WERI-Rb-1 (cell line): ENCODE measurements at regions not wholly inside any gene's neighbourhood (a gene's known extent, or its start where the extent isn't known, plus 50 kb on each side); places are given as distances from the start of the nearest gene placed in this dataset.
"Not testable (repeated sequence)": the region's sequence is repeated elsewhere in the genome, so short reads cannot be mapped to it uniquely, and the experiment has no call there.

ENCODE experiments used
- DNase-seq: peaks from one replicate; pipeline ENCODE4 v3.0.0-alpha.2; 2020
- H3K27ac ChIP-seq: fragments of 250-450 bp; sonication (Bioruptor Pico); 2 replicates; pipeline ENCODE4 v1.5.1; 2020; ENCODE audit warnings: mild to moderate bottlenecking, moderate library complexity
- H3K27me3 ChIP-seq: fragments of 250-450 bp; sonication (Bioruptor Pico); 2 replicates; pipeline ENCODE4 v1.5.1; 2021; ENCODE audit warnings: mild to moderate bottlenecking, low read depth, moderate library complexity; ENCODE audit not compliant: insufficient read depth, severe bottlenecking
- H3K36me3 ChIP-seq: fragments of 250-450 bp; sonication (Bioruptor Pico); 2 replicates; pipeline ENCODE4 v1.5.1; 2020; ENCODE audit warnings: mild to moderate bottlenecking, moderate library complexity
- H3K4me3 ChIP-seq: 2 replicates; pipeline ENCODE4 v1.5.1; 2011; ENCODE audit warnings: low read depth, mild to moderate bottlenecking, control low read depth, low read length
- H3K9me3 ChIP-seq: fragments of 250-450 bp; sonication (Bioruptor Pico); 2 replicates; pipeline ENCODE4 v1.5.1; 2021; ENCODE audit warnings: mild to moderate bottlenecking, moderate library complexity; ENCODE audit not compliant: severe bottlenecking
- TF ChIP-seq, protein P1 (sequence below): IDR thresholded peaks from 2 replicates; pipeline ENCODE4 v1.5.1; 2011; ENCODE audit warnings: low read depth, mild to moderate bottlenecking, control low read depth, inconsistent platforms, low read length

DNA sequence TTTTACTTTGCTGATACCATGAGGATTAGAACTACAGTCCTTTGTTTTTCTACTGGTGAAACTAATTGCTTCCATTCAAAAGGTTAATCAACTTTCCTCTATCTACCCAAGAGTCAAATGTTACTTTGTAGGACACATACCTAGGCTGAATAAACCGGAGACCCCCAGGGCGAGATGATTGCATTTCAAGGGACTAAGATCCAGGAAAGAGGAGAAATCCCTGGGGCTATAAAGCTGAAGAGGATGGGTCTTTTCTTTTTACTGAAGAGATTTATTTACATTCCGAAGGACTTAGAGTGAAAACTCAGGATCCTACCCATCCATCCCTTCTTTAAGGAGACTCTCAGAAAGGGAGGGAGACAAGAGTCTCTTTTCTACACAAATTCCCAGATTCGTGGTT is 331.9 kb downstream of the CDH19 start:
- DNase-seq = no peak
- H3K9me3 ChIP-seq = no peaks in the 10 kb centered on the region
- H3K27ac ChIP-seq = no peak overlapping the region
- TF ChIP-seq, protein P1, sequence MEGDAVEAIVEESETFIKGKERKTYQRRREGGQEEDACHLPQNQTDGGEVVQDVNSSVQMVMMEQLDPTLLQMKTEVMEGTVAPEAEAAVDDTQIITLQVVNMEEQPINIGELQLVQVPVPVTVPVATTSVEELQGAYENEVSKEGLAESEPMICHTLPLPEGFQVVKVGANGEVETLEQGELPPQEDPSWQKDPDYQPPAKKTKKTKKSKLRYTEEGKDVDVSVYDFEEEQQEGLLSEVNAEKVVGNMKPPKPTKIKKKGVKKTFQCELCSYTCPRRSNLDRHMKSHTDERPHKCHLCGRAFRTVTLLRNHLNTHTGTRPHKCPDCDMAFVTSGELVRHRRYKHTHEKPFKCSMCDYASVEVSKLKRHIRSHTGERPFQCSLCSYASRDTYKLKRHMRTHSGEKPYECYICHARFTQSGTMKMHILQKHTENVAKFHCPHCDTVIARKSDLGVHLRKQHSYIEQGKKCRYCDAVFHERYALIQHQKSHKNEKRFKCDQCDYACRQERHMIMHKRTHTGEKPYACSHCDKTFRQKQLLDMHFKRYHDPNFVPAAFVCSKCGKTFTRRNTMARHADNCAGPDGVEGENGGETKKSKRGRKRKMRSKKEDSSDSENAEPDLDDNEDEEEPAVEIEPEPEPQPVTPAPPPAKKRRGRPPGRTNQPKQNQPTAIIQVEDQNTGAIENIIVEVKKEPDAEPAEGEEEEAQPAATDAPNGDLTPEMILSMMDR = no peak
- no peaks in the 10 kb centered on the region for H3K36me3 ChIP-seq
- H3K27me3 ChIP-seq = no peaks in the 10 kb centered on the region
- H3K4me3 ChIP-seq = no peak overlapping the region

DNA sequence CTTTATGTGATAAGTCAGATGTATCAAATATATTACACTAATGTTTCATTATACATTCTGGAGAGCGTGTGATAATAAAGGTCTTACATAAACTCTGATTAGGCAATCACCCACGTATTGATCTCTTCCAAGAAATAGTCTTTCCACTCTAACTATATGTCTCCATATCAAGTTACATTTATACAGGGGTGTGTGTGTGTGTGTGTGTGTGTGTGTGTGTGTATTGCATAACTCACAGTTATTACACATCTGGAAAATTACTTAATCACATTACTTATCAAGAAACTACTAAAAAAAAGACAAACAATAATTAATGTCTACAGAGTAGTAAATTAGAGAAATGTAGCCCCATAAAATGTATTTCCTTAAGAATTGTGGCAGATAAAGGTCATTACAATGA is 339.8 kb downstream of the CDH19 start:
- Histone ChIP-seq H3K36me3 (no peaks in the 10 kb centered on the region), H3K27me3 (no peaks in the 10 kb centered on the region), H3K27ac (no peak overlapping the region), H3K4me3 (no peak overlapping the region), H3K9me3 (no peaks in the 10 kb centered on the region)
- no peak for DNase-seq
- TF ChIP-seq, protein P1 = no peak

DNA sequence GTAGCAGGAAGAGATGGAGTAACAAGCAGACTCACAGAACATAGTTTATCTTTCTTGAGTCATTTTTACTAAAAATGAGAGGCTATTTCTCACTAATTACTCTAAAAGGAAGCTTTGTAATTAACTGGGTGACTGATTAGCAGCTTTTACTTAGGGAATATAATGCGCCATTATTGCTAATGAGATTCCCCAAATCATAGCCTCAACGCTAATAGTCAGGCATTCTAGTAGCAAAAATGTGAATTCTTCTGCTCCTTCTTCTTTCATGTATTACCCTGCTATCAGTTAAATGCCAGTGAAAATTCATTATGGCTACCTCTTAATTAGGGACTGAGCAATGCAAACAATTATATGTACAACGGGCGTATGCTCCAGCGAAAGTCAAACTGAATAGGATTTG is 349.8 kb downstream of the CDH19 start:
- no peaks in the 10 kb centered on the region for H3K36me3 ChIP-seq
- no peaks in the 10 kb centered on the region for H3K27me3 ChIP-seq
- DNase-seq = no peak
- no peak overlapping the region for H3K4me3 ChIP-seq
- no peak overlapping the region for H3K27ac ChIP-seq
- TF ChIP-seq, protein P1 = no peak
- no peaks in the 10 kb centered on the region for H3K9me3 ChIP-seq

DNA sequence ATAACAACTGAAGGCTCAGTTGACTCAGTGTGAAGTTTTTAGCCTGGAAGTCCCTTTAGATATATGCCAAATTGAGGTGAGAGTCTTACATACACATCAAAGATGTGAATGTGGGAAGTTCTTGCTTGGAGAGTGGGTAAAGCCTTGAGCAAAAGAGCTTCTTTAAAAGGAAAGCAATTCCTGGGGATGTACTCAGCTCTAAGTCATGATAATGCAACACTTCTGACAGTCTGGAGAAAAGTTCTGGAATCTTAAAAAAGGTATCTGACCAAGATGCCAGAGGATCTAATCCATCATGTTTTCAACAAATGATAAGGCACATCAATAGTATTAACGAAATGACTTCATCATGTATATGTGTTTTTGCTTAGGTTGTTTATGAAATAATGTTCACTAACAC is 351.2 kb downstream of the CDH19 start:
- Histone ChIP-seq H3K9me3 (no peaks in the 10 kb centered on the region), H3K36me3 (no peaks in the 10 kb centered on the region), H3K4me3 (no peak overlapping the region), H3K27ac (no peak overlapping the region), H3K27me3 (no peaks in the 10 kb centered on the region)
- no peak for DNase-seq
- TF ChIP-seq, protein P1 = no peak

DNA sequence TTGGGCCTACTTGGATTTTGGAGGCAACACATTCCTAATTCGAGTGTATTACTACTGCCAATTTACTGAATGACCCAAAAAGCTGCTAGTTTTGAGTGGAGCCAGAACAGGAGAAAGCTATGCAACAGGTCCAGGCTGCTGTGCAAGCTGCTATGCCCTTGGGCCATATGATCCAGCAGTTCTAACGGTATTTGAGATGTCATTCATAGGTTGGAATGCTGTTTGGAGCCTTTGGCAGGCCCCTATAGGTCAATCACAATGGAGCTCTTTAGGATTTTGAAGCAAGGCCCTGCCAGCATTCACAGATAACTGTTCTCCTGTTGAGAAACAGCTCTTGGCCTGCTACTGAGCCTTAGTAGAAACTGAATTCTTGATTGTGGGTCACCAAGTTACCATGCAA is 368.7 kb downstream of the CDH19 start:
- Histone ChIP-seq H3K27me3 (no peaks in the 10 kb centered on the region), H3K27ac (no peak overlapping the region), H3K36me3 (no peaks in the 10 kb centered on the region), H3K4me3 (no peak overlapping the region), H3K9me3 (no peaks in the 10 kb centered on the region)
- TF ChIP-seq, protein P1 = no peak
- no peak for DNase-seq

DNA sequence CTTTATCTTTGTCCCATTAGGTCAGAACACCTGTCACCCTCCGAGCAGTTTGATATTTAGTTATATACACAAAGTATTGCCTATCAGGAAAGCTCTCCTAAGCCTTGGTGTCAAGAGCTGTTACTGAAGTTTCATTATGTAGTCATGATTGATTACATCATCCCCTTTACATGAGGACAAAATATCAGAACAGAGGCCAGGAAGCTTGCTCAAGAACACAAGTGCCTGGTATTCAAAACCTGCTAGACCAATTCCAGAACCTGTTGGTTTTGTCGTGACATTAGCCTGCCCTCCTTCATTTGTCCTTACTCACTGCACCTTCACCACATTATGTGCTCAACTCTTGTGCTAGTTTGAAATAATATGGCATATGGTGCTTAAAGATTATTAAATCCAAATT is 377.1 kb downstream of the CDH19 start:
- Histone ChIP-seq H3K36me3 (no peaks in the 10 kb centered on the region), H3K4me3 (no peak overlapping the region), H3K27ac (no peak overlapping the region), H3K27me3 (no peaks in the 10 kb centered on the region), H3K9me3 (no peaks in the 10 kb centered on the region)
- no peak for DNase-seq
- TF ChIP-seq, protein P1 = no peak

DNA sequence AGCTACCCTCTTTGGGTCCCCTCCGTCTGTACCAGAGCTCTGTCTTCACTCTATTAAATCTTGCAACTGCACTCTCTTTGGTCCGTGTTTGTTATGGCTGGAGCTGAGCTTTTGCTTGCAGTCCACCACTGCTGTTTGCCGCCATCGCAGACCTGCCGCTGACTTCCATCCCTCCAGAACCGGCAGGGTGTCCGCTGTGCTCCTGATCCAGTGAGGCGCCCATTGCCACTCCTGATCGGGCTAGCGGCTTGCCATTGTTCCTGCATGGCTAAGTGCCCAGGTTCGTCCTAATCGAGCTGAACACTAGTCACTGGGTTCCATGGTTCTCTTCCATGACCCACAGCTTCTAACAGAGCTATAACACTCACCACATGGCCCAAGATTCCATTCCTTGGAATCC is 380.6 kb downstream of the CDH19 start:
- H3K9me3 ChIP-seq, H3K36me3 ChIP-seq, H3K27me3 ChIP-seq, DNase-seq, H3K4me3 ChIP-seq, H3K27ac ChIP-seq: not testable (repeated sequence)
